K562 (cell line): ENCODE measurements at regions not wholly inside any gene's neighbourhood (a gene's known extent, or its start where the extent isn't known, plus 50 kb on each side); places are given as distances from the start of the nearest gene placed in this dataset.

Experiments
- CHCHD3 ChIP-seq: fragments of 250-450 bp; sonication (Bioruptor Pico); IDR thresholded peaks from 2 replicates; pipeline ENCODE4 v2.1.2; 2022; ENCODE audit warnings: mild to moderate bottlenecking
- LEF1 ChIP-seq: fragments of 450-650 bp; IDR thresholded peaks from 2 replicates; pipeline ENCODE4 v1.6.1; 2016; ENCODE audit warnings: mild to moderate bottlenecking
- MEIS2 ChIP-seq: fragments of 450-650 bp; IDR thresholded peaks from 2 replicates; pipeline ENCODE4 v1.6.1; 2014; ENCODE audit warnings: mild to moderate bottlenecking; ENCODE audit not compliant: partially characterized antibody
- RBM22 ChIP-seq: fragments of 200-400 bp; formaldehyde crosslinking; IDR thresholded peaks from 2 replicates; pipeline ENCODE4 v1.6.1; 2018; ENCODE audit warnings: low read length, low read depth; ENCODE audit not compliant: poor library complexity, severe bottlenecking
- SRSF9 ChIP-seq: fragments of 200-400 bp; formaldehyde crosslinking; IDR thresholded peaks from 2 replicates; pipeline ENCODE4 v1.6.1; 2017; ENCODE audit warnings: low read depth, low read length, borderline replicate concordance
- ZNF274 ChIP-seq: IDR thresholded peaks from 2 replicates; pipeline ENCODE4 v1.6.1; 2011; ENCODE audit warnings: low read depth, mild to moderate bottlenecking, low read length, moderate library complexity, borderline replicate concordance
- ZNF766 ChIP-seq: fragments of 200-800 bp; sonication (Bioruptor generic); conservative IDR thresholded peaks from 2 replicates; pipeline ENCODE4 v1.6.1; 2016; ENCODE audit warnings: missing genetic modification characterization, missing compliant biosample characterization
- TF ChIP-seq, protein P1 (sequence below), 3 experiments: IDR thresholded peaks in 2 of 3; conservative IDR thresholded peaks in 1 of 3; 2 replicates each; pipeline ENCODE4 v1.5.1; 2011 to 2012; ENCODE audit warnings: low read length in 3 of 3, mild to moderate bottlenecking in 3 of 3, control low read depth in 2 of 3, improper control_type of control experiment in 1 of 3, inconsistent platforms in 1 of 3, low read depth in 1 of 3, mixed read lengths in 1 of 3, moderate library complexity in 1 of 3; ENCODE audit not compliant: insufficient read depth in 2 of 3
- TF ChIP-seq, protein P2 (sequence below): fragments of 250-450 bp; sonication (Bioruptor Pico); IDR thresholded peaks from 2 replicates; pipeline ENCODE4 v1.8.0; 2022; ENCODE audit warnings: moderate library complexity, mild to moderate bottlenecking, inconsistent platforms
- TF ChIP-seq, protein P3 (sequence below), 2 experiments: fragments of 450-650 bp in 1 of 2; IDR thresholded peaks; 2 replicates each; pipeline ENCODE4 v1.6.1; 2011 to 2017; ENCODE audit warnings: low read depth in 2 of 2, antibody characterized with exemption in 1 of 2, borderline replicate concordance in 1 of 2, low read length in 1 of 2, mild to moderate bottlenecking in 1 of 2, mixed read lengths in 1 of 2; ENCODE audit not compliant: control insufficient read depth in 1 of 2
- TF ChIP-seq, protein P4 (sequence below): fragments of 450-650 bp; IDR thresholded peaks from 2 replicates; pipeline ENCODE4 v1.6.1; 2016; ENCODE audit warnings: borderline replicate concordance
- TF ChIP-seq, protein P5 (sequence below), 2 experiments: IDR thresholded peaks; 2 replicates each; pipeline ENCODE4 v1.6.1; 2011; ENCODE audit warnings: borderline replicate concordance in 1 of 2, control low read depth in 1 of 2, low read depth in 1 of 2, low read length in 1 of 2, mild to moderate bottlenecking in 1 of 2, mixed read lengths in 1 of 2, moderate library complexity in 1 of 2; ENCODE audit not compliant: insufficient read depth in 1 of 2, insufficient read length in 1 of 2, poor library complexity in 1 of 2, severe bottlenecking in 1 of 2; ENCODE audit errors: extremely low read depth in 1 of 2

DNA sequence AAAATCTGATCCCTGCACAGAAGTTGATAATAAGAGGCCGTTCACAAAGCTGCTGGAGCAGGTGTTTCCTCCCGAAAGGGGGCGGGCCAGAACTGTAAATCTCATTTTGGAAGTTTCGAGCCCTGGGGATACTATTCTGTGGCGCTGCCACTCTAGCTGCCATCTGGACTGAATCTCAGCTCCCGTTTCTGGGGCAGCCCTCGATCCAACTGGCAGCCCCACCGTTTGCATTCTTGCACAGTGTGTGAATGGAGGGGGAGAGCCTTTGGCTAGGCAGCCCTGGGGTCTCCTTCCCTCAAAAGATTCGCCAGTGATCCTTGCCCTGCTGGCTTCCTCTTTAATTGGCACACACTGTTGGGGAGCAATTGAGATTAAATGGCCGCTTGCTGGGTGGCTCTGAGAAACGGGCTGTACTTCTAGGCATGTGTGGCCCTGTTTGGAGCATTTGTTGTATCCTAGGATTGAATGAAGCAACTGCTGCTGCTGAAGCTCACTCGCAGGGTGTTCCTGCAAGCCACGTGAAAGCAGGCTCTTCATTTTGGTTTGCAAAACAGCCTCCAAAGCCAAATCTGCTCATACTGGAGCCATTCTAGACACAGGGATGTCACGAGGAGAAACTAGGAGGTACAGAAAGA, 57.2 kb upstream of the TOPAZ1 start (continued):
- TF ChIP-seq CHCHD3 (no peak), MEIS2 (no peak), ZNF274 (no peak), LEF1 (no peak), ZNF766 (no peak), SRSF9 (no peak), RBM22 (no peak)
- TF ChIP-seq, protein P1, sequence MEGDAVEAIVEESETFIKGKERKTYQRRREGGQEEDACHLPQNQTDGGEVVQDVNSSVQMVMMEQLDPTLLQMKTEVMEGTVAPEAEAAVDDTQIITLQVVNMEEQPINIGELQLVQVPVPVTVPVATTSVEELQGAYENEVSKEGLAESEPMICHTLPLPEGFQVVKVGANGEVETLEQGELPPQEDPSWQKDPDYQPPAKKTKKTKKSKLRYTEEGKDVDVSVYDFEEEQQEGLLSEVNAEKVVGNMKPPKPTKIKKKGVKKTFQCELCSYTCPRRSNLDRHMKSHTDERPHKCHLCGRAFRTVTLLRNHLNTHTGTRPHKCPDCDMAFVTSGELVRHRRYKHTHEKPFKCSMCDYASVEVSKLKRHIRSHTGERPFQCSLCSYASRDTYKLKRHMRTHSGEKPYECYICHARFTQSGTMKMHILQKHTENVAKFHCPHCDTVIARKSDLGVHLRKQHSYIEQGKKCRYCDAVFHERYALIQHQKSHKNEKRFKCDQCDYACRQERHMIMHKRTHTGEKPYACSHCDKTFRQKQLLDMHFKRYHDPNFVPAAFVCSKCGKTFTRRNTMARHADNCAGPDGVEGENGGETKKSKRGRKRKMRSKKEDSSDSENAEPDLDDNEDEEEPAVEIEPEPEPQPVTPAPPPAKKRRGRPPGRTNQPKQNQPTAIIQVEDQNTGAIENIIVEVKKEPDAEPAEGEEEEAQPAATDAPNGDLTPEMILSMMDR (IDR thresholded peaks at IDR 0.05 in 2 of 3, conservative IDR thresholded peaks at IDR 0.05 in 1 of 3; ENCODE audit: insufficient read depth in 2 of 3, low read depth in 1 of 3, low read length in 3 of 3), result peak in 2 of 3 experiments; percentile 28 to 38; a peak in 2 of 6 replicates
- TF ChIP-seq, protein P2, sequence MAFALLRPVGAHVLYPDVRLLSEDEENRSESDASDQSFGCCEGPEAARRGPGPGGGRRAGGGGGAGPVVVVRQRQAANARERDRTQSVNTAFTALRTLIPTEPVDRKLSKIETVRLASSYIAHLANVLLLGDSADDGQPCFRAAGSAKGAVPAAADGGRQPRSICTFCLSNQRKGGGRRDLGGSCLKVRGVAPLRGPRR (CRISPR knock-in tag), result no peak
- TF ChIP-seq, protein P3, sequence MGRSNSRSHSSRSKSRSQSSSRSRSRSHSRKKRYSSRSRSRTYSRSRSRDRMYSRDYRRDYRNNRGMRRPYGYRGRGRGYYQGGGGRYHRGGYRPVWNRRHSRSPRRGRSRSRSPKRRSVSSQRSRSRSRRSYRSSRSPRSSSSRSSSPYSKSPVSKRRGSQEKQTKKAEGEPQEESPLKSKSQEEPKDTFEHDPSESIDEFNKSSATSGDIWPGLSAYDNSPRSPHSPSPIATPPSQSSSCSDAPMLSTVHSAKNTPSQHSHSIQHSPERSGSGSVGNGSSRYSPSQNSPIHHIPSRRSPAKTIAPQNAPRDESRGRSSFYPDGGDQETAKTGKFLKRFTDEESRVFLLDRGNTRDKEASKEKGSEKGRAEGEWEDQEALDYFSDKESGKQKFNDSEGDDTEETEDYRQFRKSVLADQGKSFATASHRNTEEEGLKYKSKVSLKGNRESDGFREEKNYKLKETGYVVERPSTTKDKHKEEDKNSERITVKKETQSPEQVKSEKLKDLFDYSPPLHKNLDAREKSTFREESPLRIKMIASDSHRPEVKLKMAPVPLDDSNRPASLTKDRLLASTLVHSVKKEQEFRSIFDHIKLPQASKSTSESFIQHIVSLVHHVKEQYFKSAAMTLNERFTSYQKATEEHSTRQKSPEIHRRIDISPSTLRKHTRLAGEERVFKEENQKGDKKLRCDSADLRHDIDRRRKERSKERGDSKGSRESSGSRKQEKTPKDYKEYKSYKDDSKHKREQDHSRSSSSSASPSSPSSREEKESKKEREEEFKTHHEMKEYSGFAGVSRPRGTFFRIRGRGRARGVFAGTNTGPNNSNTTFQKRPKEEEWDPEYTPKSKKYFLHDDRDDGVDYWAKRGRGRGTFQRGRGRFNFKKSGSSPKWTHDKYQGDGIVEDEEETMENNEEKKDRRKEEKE (IDR thresholded peaks at IDR 0.05; ENCODE audit: borderline replicate concordance in 1 of 2, control insufficient read depth in 1 of 2, low read depth in 2 of 2, low read length in 1 of 2), result no peak
- TF ChIP-seq, protein P4, sequence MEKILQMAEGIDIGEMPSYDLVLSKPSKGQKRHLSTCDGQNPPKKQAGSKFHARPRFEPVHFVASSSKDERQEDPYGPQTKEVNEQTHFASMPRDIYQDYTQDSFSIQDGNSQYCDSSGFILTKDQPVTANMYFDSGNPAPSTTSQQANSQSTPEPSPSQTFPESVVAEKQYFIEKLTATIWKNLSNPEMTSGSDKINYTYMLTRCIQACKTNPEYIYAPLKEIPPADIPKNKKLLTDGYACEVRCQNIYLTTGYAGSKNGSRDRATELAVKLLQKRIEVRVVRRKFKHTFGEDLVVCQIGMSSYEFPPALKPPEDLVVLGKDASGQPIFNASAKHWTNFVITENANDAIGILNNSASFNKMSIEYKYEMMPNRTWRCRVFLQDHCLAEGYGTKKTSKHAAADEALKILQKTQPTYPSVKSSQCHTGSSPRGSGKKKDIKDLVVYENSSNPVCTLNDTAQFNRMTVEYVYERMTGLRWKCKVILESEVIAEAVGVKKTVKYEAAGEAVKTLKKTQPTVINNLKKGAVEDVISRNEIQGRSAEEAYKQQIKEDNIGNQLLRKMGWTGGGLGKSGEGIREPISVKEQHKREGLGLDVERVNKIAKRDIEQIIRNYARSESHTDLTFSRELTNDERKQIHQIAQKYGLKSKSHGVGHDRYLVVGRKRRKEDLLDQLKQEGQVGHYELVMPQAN, result no peak
- TF ChIP-seq, protein P5, sequence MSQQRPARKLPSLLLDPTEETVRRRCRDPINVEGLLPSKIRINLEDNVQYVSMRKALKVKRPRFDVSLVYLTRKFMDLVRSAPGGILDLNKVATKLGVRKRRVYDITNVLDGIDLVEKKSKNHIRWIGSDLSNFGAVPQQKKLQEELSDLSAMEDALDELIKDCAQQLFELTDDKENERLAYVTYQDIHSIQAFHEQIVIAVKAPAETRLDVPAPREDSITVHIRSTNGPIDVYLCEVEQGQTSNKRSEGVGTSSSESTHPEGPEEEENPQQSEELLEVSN (IDR thresholded peaks at IDR 0.05; ENCODE audit: borderline replicate concordance in 1 of 2, extremely low read depth in 1 of 2, insufficient read depth in 1 of 2, insufficient read length in 1 of 2, low read depth in 1 of 2, low read length in 1 of 2, poor library complexity in 1 of 2, severe bottlenecking in 1 of 2), result no peak
